Activated naive CD4-positive, alpha-beta T cell treated with anti-CD3 and anti-CD28 coated beads for 36 hours (primary cell): ENCODE measurements at regions not wholly inside any gene's neighbourhood (a gene's known extent, or its start where the extent isn't known, plus 50 kb on each side); places are given as distances from the start of the nearest gene placed in this dataset.

Experiments used
- CTCF ChIA-PET: fragments of 350-600 bp; sonication (Branson Sonifier 250); formaldehyde crosslinking; loops from one replicate; lab custom pipeline; 2021; ENCODE audit warnings: antibody characterized with exemption; lab: Charles Lee
- DNase-seq: peaks from one replicate; pipeline ENCODE4 v3.0.0-alpha.2; 2020
- H3K27ac Mint-ChIP-seq: one replicate; pipeline ENCODE4 v1.8.0; 2021; ENCODE audit warnings: mild to moderate bottlenecking, mixed read lengths
- H3K27me3 Mint-ChIP-seq: one replicate; pipeline ENCODE4 v1.8.0; 2021; ENCODE audit warnings: low read depth, mixed read lengths
- H3K36me3 Mint-ChIP-seq: one replicate; pipeline ENCODE4 v1.8.0; 2021; ENCODE audit warnings: low read depth, mixed read lengths
- H3K4me1 Mint-ChIP-seq: one replicate; pipeline ENCODE4 v1.8.0; 2021; ENCODE audit warnings: low read depth, mixed read lengths
- H3K4me3 Mint-ChIP-seq: one replicate; pipeline ENCODE4 v1.8.0; 2021; ENCODE audit warnings: mild to moderate bottlenecking, moderate library complexity, mixed read lengths
- H3K9me3 Mint-ChIP-seq: one replicate; pipeline ENCODE4 v1.8.0; 2021; ENCODE audit warnings: mixed read lengths
- intact Hi-C: fragments of 100-400 bp; cut with micrococcal nuclease; formaldehyde crosslinking; loops from one replicate; pipeline ENCODE4 v1.15.1; 2023

- intact Hi-C loops, result no loop called here
- H3K9me3 Mint-ChIP-seq, result peaks cover 2% of the 10 kb centered on the region
- H3K4me3 Mint-ChIP-seq, result no peak overlapping the region
- no peaks in the 10 kb centered on the region for H3K36me3 Mint-ChIP-seq
- no peak for DNase-seq
- CTCF ChIA-PET, result no interaction called here
- H3K27ac Mint-ChIP-seq, result no peak overlapping the region
- H3K4me1 Mint-ChIP-seq, result no peaks in the 10 kb centered on the region
- H3K27me3 Mint-ChIP-seq, result no peaks in the 10 kb centered on the region
Observed at GRCh38 chr5:19370655-19371386, 617.2 kb downstream of the CDH18 start.

DNA sequence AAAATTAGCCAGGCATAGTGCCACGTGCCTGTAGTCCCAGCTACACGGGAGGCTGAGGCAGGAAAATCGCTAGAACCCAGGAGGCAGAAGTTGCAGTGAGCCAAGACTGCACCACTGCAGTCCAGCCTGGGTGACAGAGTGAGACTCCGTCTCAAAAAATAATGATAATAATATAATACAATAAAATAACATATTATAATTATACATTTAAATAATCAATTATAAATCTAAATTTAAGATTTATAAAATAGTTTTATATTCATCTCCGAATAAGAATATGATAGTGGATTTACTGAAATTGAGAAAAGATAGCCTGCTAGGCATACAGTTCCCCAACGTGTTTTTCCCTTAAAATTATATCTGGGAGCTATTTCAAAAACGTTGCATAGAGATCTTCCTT, 599.6 kb downstream of the CDH18 start:
- no peak for DNase-seq
- Mint-ChIP-seq H3K9me3 (peaks cover 12% of the 10 kb centered on the region), H3K4me3 (no peak overlapping the region), H3K27me3 (no peaks in the 10 kb centered on the region), H3K27ac (no peak overlapping the region), H3K36me3 (no peaks in the 10 kb centered on the region), H3K4me1 (no peaks in the 10 kb centered on the region)
- intact Hi-C loops, result no loop called here
- CTCF ChIA-PET, result no interaction called here

GRCh38 chr5:19401032-19401431, 587.0 kb downstream of the CDH18 start:
- Mint-ChIP-seq H3K4me3 (no peak overlapping the region), H3K36me3 (no peaks in the 10 kb centered on the region), H3K4me1 (no peaks in the 10 kb centered on the region), H3K27ac (no peak overlapping the region), H3K27me3 (no peaks in the 10 kb centered on the region), H3K9me3 (peaks cover 12% of the 10 kb centered on the region)
- intact Hi-C loops, result no loop called here
- DNase-seq, result no peak
- CTCF ChIA-PET, result interaction anchor here (0.5 kb wide), 1 partner anchor 566 kb away, joined by 3 read pairs; no protein-coding TSS in a partner anchor

DNA sequence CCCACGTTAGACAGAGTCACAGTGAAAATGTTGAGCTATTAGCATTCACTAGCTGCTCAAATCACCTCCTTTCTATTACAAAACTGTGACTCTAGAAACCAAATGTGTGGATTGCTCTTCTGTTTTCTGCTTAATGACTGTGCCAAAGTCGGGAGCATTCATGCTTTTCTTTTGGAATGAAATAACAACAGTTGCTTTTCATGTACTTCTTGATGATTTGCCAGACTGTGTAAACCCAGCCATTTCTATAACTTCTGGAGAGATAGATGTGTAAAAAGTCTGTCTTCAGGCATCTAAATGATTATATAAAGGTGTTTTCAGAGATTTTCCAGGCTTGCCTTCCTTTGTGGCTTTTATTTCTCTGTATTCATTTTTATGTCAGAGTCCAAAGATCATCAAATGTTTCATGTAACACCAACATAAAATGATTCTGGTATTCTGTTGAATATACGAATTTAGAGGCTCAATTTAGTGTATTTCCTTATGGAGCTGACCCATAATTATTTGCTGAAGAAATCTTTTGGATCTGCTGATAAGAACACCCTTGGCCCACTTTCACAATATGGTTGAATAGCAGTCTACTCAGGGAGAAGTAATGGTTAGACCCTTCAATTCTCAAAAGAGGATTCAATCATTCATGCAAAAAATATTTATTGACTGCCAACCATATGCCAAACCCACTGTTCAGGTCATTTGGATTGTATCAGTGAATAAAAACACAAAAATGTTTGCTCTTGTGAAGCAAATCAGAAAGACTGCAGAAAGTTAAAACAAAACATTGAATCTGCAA, 581.2 kb downstream of the CDH18 start:
- CTCF ChIA-PET, result no interaction called here
- no peak for DNase-seq
- intact Hi-C loops, result no loop called here
- Mint-ChIP-seq H3K36me3 (no peaks in the 10 kb centered on the region), H3K4me3 (no peak overlapping the region), H3K27me3 (no peaks in the 10 kb centered on the region), H3K27ac (no peak overlapping the region), H3K4me1 (no peaks in the 10 kb centered on the region), H3K9me3 (peaks cover 22% of the 10 kb centered on the region)

DNA sequence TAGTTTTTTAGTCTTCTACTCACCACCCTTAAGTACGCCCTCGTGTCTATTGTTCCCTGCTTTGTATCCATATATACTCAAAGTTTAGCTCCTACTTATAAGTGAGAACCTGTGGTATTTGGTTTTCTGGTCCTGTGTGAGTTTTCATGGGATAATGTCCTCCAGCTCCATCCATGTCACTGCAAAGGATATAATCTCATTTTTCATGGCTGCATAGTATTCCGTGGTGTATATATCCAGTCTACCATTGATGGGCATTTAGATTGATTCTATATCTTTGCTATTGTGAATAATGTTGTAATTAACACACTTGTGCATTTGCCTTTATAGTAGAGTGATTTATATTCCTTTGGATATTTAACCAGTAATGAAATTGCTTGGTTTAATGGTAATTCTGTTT, 579.9 kb downstream of the CDH18 start:
- no peak overlapping the region for H3K27ac Mint-ChIP-seq
- H3K27me3 Mint-ChIP-seq, result no peaks in the 10 kb centered on the region
- H3K9me3 Mint-ChIP-seq, result peaks cover 18% of the 10 kb centered on the region
- CTCF ChIA-PET, result no interaction called here
- no peaks in the 10 kb centered on the region for H3K4me1 Mint-ChIP-seq
- no peaks in the 10 kb centered on the region for H3K36me3 Mint-ChIP-seq
- DNase-seq, result no peak
- H3K4me3 Mint-ChIP-seq, result no peak overlapping the region
- intact Hi-C loops, result no loop called here

- intact Hi-C loops, result no loop called here
- DNase-seq, result no peak
- Mint-ChIP-seq H3K27me3 (no peaks in the 10 kb centered on the region), H3K4me3 (no peak overlapping the region), H3K36me3 (no peaks in the 10 kb centered on the region), H3K9me3 (peaks cover 19% of the 10 kb centered on the region), H3K4me1 (no peaks in the 10 kb centered on the region), H3K27ac (no peak overlapping the region)
- CTCF ChIA-PET, result no interaction called here
Observed at GRCh38 chr5:19411936-19412335, 576.1 kb downstream of the CDH18 start.
